Loucy (cell line): ENCODE measurements at regions not wholly inside any gene's neighbourhood (a gene's known extent, or its start where the extent isn't known, plus 50 kb on each side); places are given as distances from the start of the nearest gene placed in this dataset.

ENCODE experiments used
- H2AFZ ChIP-seq: fragments of 200-600 bp; sonication (generic); 2 replicates; pipeline ENCODE4 v1.6.0; 2016; ENCODE audit warnings: antibody characterized with exemption, mild to moderate bottlenecking, low read length, moderate library complexity
- H3F3A ChIP-seq: fragments of 200-600 bp; 2 replicates; pipeline ENCODE4 v1.6.0; 2016; ENCODE audit warnings: antibody characterized with exemption, low read depth, mild to moderate bottlenecking
- H3K27me3 ChIP-seq: fragments of 200-600 bp; sonication (generic); 2 replicates; pipeline ENCODE4 v1.6.1; 2014; ENCODE audit warnings: low read length, mild to moderate bottlenecking; ENCODE audit not compliant: insufficient read depth, poor library complexity, severe bottlenecking
- H3K36me3 ChIP-seq: fragments of 200-600 bp; sonication (generic); 2 replicates; pipeline ENCODE4 v1.6.1; 2016; ENCODE audit warnings: low read length; ENCODE audit not compliant: insufficient read depth
- H3K4me1 ChIP-seq: fragments of 200-600 bp; sonication (generic); 2 replicates; pipeline ENCODE4 v1.5.1; 2014; ENCODE audit warnings: low read length, mild to moderate bottlenecking; ENCODE audit not compliant: insufficient read depth, poor library complexity, severe bottlenecking
- H3K4me2 ChIP-seq: fragments of 200-600 bp; sonication (generic); 2 replicates; pipeline ENCODE4 v1.6.0; 2014; ENCODE audit warnings: antibody characterized with exemption, low read length, low read depth, mild to moderate bottlenecking; ENCODE audit not compliant: poor library complexity, severe bottlenecking
- H3K4me3 ChIP-seq: fragments of 200-600 bp; sonication (generic); 2 replicates; pipeline ENCODE4 v1.5.1; 2014; ENCODE audit warnings: low read length, mild to moderate bottlenecking, mixed read lengths; ENCODE audit not compliant: poor library complexity, severe bottlenecking
- H3K79me2 ChIP-seq: fragments of 200-600 bp; sonication (generic); 2 replicates; pipeline ENCODE4 v1.6.1; 2014; ENCODE audit warnings: low read length; ENCODE audit not compliant: insufficient read depth
- H3K9ac ChIP-seq: fragments of 200-600 bp; sonication (generic); 2 replicates; pipeline ENCODE4 v1.6.0; 2014; ENCODE audit warnings: mild to moderate bottlenecking, low read depth, low read length, moderate library complexity; ENCODE audit not compliant: poor library complexity, severe bottlenecking
- H3K9me2 ChIP-seq: fragments of 200-600 bp; sonication (generic); replicated peaks from 2 replicates; pipeline ENCODE4 v1.6.1; 2016; ENCODE audit warnings: low read depth, low read length, mixed read lengths
- H3K9me3 ChIP-seq: fragments of 200-600 bp; sonication (generic); 2 replicates; pipeline ENCODE4 v1.6.1; 2014; ENCODE audit warnings: mild to moderate bottlenecking, antibody characterized with exemption, low read length, low read depth; ENCODE audit not compliant: insufficient read depth
- H4K20me1 ChIP-seq: fragments of 200-600 bp; sonication (generic); 2 replicates; pipeline ENCODE4 v1.6.0; 2014; ENCODE audit warnings: antibody characterized with exemption, low read length, mild to moderate bottlenecking; ENCODE audit not compliant: insufficient read depth, poor library complexity, severe bottlenecking
- EZH2phosphoT487 ChIP-seq: fragments of 200-600 bp; IDR thresholded peaks from 2 replicates; pipeline ENCODE4 v1.6.1; 2018; ENCODE audit warnings: antibody characterized with exemption, mild to moderate bottlenecking, moderate library complexity, borderline replicate concordance
- TF ChIP-seq, protein P1 (sequence below): fragments of 200-600 bp; sonication (generic); conservative IDR thresholded peaks from 2 replicates; pipeline ENCODE4 v1.5.1; 2014; ENCODE audit warnings: mild to moderate bottlenecking, antibody characterized with exemption, low read length

- Histone ChIP-seq H3K36me3 (no peaks in the 10 kb centered on the region), H3K9me3 (no peaks in the 10 kb centered on the region), H3K4me2 (no peak overlapping the region), H3K27me3 (no peaks in the 10 kb centered on the region), H3K9me2 (no peaks in the 10 kb centered on the region), H3K4me1 (no peaks in the 10 kb centered on the region), H4K20me1 (no peaks in the 10 kb centered on the region), H2AFZ (no peak overlapping the region), H3F3A (no peaks in the 10 kb centered on the region), H3K79me2 (no peaks in the 10 kb centered on the region), H3K4me3 (no peak overlapping the region), H3K9ac (no peak overlapping the region)
- no peak for TF ChIP-seq EZH2phosphoT487
These were observed 117.0 kb upstream of the SLC14A2 start for GRCh38 chr18:45498287-45498658.

DNA sequence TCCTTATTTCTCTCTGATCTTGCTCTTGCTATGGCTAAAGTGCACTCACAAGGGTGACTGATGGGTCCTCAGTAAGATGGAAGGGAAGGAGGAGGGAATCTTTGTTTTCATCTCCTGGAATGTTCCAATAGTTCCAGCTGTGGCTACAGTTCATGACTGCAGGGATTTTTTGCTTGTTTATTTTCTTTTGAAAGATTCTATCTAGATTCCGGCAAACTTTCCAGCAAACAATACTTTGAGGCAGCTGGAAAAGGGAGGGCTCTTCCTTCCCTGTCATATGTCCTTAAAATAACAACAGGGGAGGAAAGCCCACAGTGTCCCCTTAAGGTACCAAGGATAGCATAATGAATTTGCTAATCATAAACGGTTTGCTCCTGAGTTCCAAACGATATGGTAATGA, 111.3 kb upstream of the SLC14A2 start:
- Histone ChIP-seq H3K9me2 (no peaks in the 10 kb centered on the region), H3K79me2 (no peaks in the 10 kb centered on the region), H4K20me1 (no peaks in the 10 kb centered on the region), H3K4me1 (no peaks in the 10 kb centered on the region), H3K4me3 (no peak overlapping the region), H3K27me3 (no peaks in the 10 kb centered on the region), H3K36me3 (no peaks in the 10 kb centered on the region), H3F3A (no peaks in the 10 kb centered on the region), H3K9ac (no peak overlapping the region), H2AFZ (no peak overlapping the region), H3K9me3 (no peaks in the 10 kb centered on the region), H3K4me2 (no peak overlapping the region)
- TF ChIP-seq, protein P1, sequence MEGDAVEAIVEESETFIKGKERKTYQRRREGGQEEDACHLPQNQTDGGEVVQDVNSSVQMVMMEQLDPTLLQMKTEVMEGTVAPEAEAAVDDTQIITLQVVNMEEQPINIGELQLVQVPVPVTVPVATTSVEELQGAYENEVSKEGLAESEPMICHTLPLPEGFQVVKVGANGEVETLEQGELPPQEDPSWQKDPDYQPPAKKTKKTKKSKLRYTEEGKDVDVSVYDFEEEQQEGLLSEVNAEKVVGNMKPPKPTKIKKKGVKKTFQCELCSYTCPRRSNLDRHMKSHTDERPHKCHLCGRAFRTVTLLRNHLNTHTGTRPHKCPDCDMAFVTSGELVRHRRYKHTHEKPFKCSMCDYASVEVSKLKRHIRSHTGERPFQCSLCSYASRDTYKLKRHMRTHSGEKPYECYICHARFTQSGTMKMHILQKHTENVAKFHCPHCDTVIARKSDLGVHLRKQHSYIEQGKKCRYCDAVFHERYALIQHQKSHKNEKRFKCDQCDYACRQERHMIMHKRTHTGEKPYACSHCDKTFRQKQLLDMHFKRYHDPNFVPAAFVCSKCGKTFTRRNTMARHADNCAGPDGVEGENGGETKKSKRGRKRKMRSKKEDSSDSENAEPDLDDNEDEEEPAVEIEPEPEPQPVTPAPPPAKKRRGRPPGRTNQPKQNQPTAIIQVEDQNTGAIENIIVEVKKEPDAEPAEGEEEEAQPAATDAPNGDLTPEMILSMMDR, result no peak
- no peak for TF ChIP-seq EZH2phosphoT487

- H4K20me1 ChIP-seq, result no peaks in the 10 kb centered on the region
- no peaks in the 10 kb centered on the region for H3K27me3 ChIP-seq
- TF ChIP-seq, protein P1, result no peak
- TF ChIP-seq EZH2phosphoT487, result no peak
- H3F3A ChIP-seq, result no peaks in the 10 kb centered on the region
- no peaks in the 10 kb centered on the region for H3K9me2 ChIP-seq
- H3K4me2 ChIP-seq, result no peak overlapping the region
- H2AFZ ChIP-seq, result no peak overlapping the region
- no peak overlapping the region for H3K4me3 ChIP-seq
- no peaks in the 10 kb centered on the region for H3K4me1 ChIP-seq
- no peak overlapping the region for H3K9ac ChIP-seq
- H3K79me2 ChIP-seq, result no peaks in the 10 kb centered on the region
- H3K9me3 ChIP-seq, result no peaks in the 10 kb centered on the region
- no peaks in the 10 kb centered on the region for H3K36me3 ChIP-seq
These were observed 109.6 kb upstream of the SLC14A2 start for GRCh38 chr18:45505497-45506206.

- Histone ChIP-seq H3K4me2 (no peak overlapping the region), H3K9me3 (no peaks in the 10 kb centered on the region), H3K4me1 (no peaks in the 10 kb centered on the region), H2AFZ (no peak overlapping the region), H3F3A (no peaks in the 10 kb centered on the region), H3K27me3 (no peaks in the 10 kb centered on the region), H3K36me3 (no peaks in the 10 kb centered on the region), H4K20me1 (no peaks in the 10 kb centered on the region), H3K79me2 (no peaks in the 10 kb centered on the region), H3K9ac (no peak overlapping the region), H3K9me2 (no peaks in the 10 kb centered on the region), H3K4me3 (no peak overlapping the region)
- TF ChIP-seq, protein P1, result no peak
- TF ChIP-seq EZH2phosphoT487, result no peak
These were observed 108.3 kb upstream of the SLC14A2 start for GRCh38 chr18:45506951-45507350.
